Left ventricle myocardium inferior (tissue), 1 donor: ENCODE measurements at regions not wholly inside any gene's neighbourhood (a gene's known extent, or its start where the extent isn't known, plus 50 kb on each side); places are given as distances from the start of the nearest gene placed in this dataset.

ENCODE experiments used
- DNase-seq: peaks from one replicate; pipeline ENCODE4 v3.0.0-alpha.2; 2020
- H3K27ac ChIP-seq: fragments of 200-600 bp; replicated peaks from 2 replicates; pipeline ENCODE4 v1.8.0; 2021
- H3K27me3 ChIP-seq: fragments of 200-600 bp; 2 replicates; pipeline ENCODE4 v1.8.0; 2021; ENCODE audit warnings: low read depth
- H3K36me3 ChIP-seq: fragments of 200-600 bp; 2 replicates; pipeline ENCODE4 v1.8.0; 2021
- H3K4me1 ChIP-seq: fragments of 200-600 bp; 2 replicates; pipeline ENCODE4 v1.8.0; 2021
- H3K4me3 ChIP-seq: fragments of 200-600 bp; 2 replicates; pipeline ENCODE4 v1.8.0; 2021; ENCODE audit warnings: mild to moderate bottlenecking, moderate library complexity
- H3K9me3 ChIP-seq: fragments of 200-600 bp; replicated peaks from 2 replicates; pipeline ENCODE4 v1.8.0; 2021
- intact Hi-C: fragments of 100-400 bp; cut with micrococcal nuclease; formaldehyde crosslinking; loops from one replicate; pipeline ENCODE4 v1.11.0; 2022
- TF ChIP-seq, protein P1 (sequence below): fragments of 200-600 bp; IDR thresholded peaks from 2 replicates; pipeline ENCODE4 v1.8.0; 2021; ENCODE audit warnings: antibody characterized with exemption, mild to moderate bottlenecking, borderline replicate concordance
- donor health status: DM: no; HTN: yes; CAD: no; lungs with severe emphysema.

DNA sequence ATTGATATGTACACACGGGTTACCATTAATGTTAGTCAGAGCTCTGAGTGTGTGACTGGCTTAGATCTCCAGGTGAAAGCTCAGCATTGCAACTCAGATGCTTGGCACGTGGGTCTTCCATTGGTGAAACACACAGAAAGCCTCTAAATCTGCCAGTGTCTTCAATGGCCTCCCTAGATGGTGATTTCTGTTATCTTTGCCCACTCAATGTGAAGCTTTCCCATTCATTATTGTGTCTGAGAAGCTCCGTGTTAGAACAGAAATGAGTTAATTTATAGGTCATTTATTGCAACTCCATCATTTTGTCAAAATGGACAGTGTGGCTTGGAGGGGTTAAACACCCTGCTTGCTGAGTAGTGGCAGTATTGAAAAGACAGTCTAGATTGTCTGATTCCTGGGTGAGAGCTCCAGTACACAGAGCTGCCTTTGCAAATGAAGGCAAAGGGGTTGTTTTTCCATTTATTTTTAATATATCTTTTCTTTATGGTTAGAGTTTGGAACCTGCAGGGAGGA lies 64.7 kb upstream of the GCFC2 start:
- no peak overlapping the region for H3K4me3 ChIP-seq
- DNase-seq = no peak
- intact Hi-C loops = no loop called here
- peaks cover 14% of the 10 kb centered on the region for H3K27me3 ChIP-seq
- no peaks in the 10 kb centered on the region for H3K36me3 ChIP-seq
- no peaks in the 10 kb centered on the region for H3K4me1 ChIP-seq
- H3K27ac ChIP-seq = no peak overlapping the region
- peaks cover 8% of the 10 kb centered on the region for H3K9me3 ChIP-seq
- TF ChIP-seq, protein P1, sequence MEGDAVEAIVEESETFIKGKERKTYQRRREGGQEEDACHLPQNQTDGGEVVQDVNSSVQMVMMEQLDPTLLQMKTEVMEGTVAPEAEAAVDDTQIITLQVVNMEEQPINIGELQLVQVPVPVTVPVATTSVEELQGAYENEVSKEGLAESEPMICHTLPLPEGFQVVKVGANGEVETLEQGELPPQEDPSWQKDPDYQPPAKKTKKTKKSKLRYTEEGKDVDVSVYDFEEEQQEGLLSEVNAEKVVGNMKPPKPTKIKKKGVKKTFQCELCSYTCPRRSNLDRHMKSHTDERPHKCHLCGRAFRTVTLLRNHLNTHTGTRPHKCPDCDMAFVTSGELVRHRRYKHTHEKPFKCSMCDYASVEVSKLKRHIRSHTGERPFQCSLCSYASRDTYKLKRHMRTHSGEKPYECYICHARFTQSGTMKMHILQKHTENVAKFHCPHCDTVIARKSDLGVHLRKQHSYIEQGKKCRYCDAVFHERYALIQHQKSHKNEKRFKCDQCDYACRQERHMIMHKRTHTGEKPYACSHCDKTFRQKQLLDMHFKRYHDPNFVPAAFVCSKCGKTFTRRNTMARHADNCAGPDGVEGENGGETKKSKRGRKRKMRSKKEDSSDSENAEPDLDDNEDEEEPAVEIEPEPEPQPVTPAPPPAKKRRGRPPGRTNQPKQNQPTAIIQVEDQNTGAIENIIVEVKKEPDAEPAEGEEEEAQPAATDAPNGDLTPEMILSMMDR = no peak

DNA sequence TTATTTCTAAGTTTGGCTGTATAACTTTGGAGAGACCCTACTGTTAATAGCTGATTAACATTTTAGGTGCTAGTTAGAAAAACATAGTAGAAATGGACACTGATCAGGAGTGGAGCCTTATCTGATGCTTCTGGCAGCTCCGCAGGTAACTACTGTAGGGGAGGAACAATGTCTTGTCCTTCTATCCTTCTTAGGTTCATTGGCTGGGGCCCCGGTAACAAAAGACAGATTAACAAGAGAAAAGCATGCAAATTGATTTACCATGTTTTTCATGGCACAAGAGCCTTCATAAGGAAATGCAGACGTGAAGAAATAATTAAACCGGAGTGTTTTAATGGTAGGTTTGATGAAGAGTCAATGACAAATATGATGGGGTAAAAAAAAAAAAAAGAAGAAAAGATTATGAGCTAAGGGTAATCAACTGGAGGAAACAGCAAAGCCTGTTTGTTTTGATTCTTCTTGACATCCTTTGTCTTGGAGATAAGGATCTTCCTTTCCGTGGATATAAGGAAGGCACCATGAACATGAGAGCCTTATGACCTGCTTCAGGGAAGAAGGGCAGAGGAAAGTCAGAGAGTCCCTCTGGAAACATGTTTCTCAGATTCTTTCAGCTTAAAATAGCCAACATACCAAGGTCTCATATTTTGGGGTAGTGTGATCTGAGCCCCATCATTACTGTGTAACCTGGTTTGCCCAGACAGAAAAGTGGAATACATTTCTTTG lies 62.4 kb upstream of the GCFC2 start:
- Histone ChIP-seq H3K27me3 (peaks cover 19% of the 10 kb centered on the region), H3K4me1 (no peaks in the 10 kb centered on the region), H3K27ac (no peak overlapping the region), H3K4me3 (no peak overlapping the region), H3K9me3 (peaks cover 7% of the 10 kb centered on the region), H3K36me3 (no peaks in the 10 kb centered on the region)
- DNase-seq = no peak
- intact Hi-C loops = no loop called here
- TF ChIP-seq, protein P1 = no peak

DNA sequence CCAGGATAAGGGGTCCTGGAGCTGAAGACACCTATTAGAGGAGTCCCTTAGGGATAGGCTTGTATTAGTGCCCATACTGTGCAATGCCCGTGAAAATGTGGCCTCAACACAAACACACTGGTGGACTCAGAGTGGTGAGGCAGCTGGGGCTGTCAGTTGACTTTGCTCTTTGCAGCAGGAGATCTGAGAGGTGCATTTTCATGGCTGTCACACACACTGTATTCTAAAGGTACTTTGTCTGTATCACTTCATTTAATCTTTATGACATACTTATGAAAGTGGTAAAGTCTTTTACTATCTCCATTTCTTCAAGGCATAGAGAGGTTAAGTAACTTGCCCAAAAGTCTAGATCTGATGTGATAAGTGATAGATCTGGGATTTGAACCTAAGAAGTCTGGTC lies 55.1 kb upstream of the GCFC2 start:
- Histone ChIP-seq H3K4me3 (no peak overlapping the region), H3K27me3 (peaks cover 36% of the 10 kb centered on the region), H3K27ac (no peak overlapping the region), H3K36me3 (no peaks in the 10 kb centered on the region), H3K4me1 (no peaks in the 10 kb centered on the region), H3K9me3 (no peaks in the 10 kb centered on the region)
- intact Hi-C loops = no loop called here
- DNase-seq = no peak
- TF ChIP-seq, protein P1 = no peak

DNA sequence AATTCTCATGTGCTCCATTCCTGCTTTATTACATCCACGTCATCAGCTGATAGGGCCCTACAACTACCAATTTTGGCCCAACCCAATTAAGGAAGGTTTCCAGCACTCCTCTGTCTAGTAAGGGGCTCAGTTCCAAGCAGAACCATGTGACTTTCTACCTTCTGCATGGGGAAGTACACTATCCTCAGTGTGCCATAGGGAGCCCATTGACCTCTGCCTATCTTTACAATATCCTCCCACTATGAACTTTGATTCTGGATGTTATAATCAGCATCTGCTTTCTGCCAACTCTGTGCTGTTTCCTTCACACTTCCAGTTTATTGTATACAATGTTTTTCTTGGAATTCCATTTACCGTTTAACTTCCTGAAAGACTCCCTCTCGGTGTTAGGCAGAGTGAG lies 53.9 kb upstream of the GCFC2 start:
- DNase-seq = no peak
- TF ChIP-seq, protein P1 = no peak
- Histone ChIP-seq H3K27me3 (peaks cover 36% of the 10 kb centered on the region), H3K36me3 (no peaks in the 10 kb centered on the region), H3K27ac (no peak overlapping the region), H3K9me3 (no peaks in the 10 kb centered on the region), H3K4me3 (no peak overlapping the region), H3K4me1 (no peaks in the 10 kb centered on the region)
- intact Hi-C loops = no loop called here
